DND-41 (cell line): ENCODE measurements at regions not wholly inside any gene's neighbourhood (a gene's known extent, or its start where the extent isn't known, plus 50 kb on each side); places are given as distances from the start of the nearest gene placed in this dataset.

ENCODE experiments used
- EZH2 ChIP-seq: IDR thresholded peaks from 3 replicates; pipeline ENCODE4 v1.6.1; 2012; ENCODE audit warnings: borderline replicate concordance, low read depth, mild to moderate bottlenecking, moderate library complexity, low read length, inconsistent platforms; ENCODE audit not compliant: severe bottlenecking
- TF ChIP-seq, protein P1 (sequence below): IDR thresholded peaks from 2 replicates; pipeline ENCODE4 v1.5.1; 2012; ENCODE audit warnings: borderline replicate concordance, low read length, moderate library complexity, mild to moderate bottlenecking; ENCODE audit not compliant: poor library complexity, severe bottlenecking; ENCODE audit errors: extremely low read depth

DNA sequence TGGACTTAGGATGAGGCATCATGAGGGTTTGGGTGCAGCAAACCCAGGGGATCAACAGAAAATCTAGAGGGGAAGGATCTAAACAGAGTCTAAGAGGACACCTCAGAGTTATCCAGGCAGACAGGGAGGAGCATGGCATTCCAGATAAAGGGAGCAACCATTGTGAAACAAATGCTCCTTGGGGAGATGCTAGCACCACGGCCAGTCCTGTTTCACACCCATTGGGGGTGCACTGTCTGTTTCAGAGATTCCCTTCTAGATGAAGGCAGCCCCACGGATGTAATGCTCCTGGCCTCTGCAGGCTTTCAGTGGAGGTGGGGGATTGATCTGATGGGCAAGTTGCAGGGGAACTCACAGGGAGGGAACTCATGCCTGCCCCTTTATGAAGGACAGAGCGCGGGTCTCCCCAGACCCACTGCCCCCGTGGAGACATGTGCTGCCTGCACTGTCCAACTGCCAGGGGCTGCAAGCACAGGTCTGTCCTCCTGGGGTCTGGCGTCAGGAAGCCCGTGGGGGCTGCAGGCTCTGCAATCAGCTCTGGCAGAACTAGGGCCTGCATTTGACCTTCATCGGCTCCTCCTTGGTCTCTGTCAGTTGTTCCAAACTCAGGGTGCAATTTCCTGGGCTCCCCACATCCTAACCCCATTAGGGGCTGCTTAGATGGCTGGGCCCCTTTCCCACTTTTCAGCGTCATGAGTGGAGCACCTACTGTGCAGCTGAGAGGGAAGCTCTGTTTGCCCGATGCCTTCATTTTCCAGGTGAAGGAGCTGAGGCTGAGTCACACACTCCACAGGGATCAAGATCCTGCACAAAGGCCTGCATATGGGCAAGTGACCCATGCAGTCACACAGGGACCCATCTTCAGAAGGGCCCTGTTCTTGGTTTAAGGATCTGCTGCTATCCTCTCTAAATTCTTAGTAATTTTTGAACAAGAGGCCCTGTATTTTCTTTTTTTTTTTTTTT is 163.4 kb downstream of the ARL4C start:
- TF ChIP-seq, protein P1, sequence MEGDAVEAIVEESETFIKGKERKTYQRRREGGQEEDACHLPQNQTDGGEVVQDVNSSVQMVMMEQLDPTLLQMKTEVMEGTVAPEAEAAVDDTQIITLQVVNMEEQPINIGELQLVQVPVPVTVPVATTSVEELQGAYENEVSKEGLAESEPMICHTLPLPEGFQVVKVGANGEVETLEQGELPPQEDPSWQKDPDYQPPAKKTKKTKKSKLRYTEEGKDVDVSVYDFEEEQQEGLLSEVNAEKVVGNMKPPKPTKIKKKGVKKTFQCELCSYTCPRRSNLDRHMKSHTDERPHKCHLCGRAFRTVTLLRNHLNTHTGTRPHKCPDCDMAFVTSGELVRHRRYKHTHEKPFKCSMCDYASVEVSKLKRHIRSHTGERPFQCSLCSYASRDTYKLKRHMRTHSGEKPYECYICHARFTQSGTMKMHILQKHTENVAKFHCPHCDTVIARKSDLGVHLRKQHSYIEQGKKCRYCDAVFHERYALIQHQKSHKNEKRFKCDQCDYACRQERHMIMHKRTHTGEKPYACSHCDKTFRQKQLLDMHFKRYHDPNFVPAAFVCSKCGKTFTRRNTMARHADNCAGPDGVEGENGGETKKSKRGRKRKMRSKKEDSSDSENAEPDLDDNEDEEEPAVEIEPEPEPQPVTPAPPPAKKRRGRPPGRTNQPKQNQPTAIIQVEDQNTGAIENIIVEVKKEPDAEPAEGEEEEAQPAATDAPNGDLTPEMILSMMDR = no peak
- no peak for TF ChIP-seq EZH2
